Type B pancreatic cell (in vitro differentiated cells): ENCODE measurements at regions not wholly inside any gene's neighbourhood (a gene's known extent, or its start where the extent isn't known, plus 50 kb on each side); places are given as distances from the start of the nearest gene placed in this dataset.

Experiments
- DNase-seq: peaks from one replicate; pipeline ENCODE4 v3.0.0; 2021; ENCODE audit warnings: mixed read lengths; ENCODE audit not compliant: unreplicated experiment; ENCODE audit errors: extremely low spot score
- H3K27ac Mint-ChIP-seq: 2 replicates; pipeline ENCODE4 v1.8.0; 2021; ENCODE audit warnings: mild to moderate bottlenecking, mixed read lengths
- H3K27me3 Mint-ChIP-seq: 2 replicates; pipeline ENCODE4 v1.8.0; 2021; ENCODE audit warnings: mixed read lengths
- H3K36me3 Mint-ChIP-seq: 2 replicates; pipeline ENCODE4 v1.8.0; 2021; ENCODE audit warnings: mixed read lengths
- H3K4me1 Mint-ChIP-seq: one replicate; pipeline ENCODE4 v1.8.0; 2021; ENCODE audit warnings: mixed read lengths; ENCODE audit not compliant: unreplicated experiment
- H3K4me3 Mint-ChIP-seq: 2 replicates; pipeline ENCODE4 v1.8.0; 2021; ENCODE audit warnings: mild to moderate bottlenecking, mixed read lengths
- H3K9me3 Mint-ChIP-seq: 2 replicates; pipeline ENCODE4 v1.8.0; 2021; ENCODE audit warnings: mixed read lengths
- CTCF ChIP-seq: fragments of 200-600 bp; sonication (generic); conservative IDR thresholded peaks from 2 replicates; pipeline ENCODE4 v1.5.0; 2021; ENCODE audit warnings: antibody characterized with exemption, mild to moderate bottlenecking

GRCh38 chr1:198096390-198096789 is 60.4 kb upstream of the NEK7 start:
- TF ChIP-seq CTCF: no peak
- Mint-ChIP-seq H3K27me3 (peaks cover 3% of the 10 kb centered on the region), H3K27ac (no peak overlapping the region), H3K36me3 (no peaks in the 10 kb centered on the region), H3K4me3 (no peak overlapping the region), H3K9me3 (no peaks in the 10 kb centered on the region), H3K4me1 (peaks cover 5% of the 10 kb centered on the region)
- no peak for DNase-seq

GRCh38 chr1:198099755-198100154 is 57.0 kb upstream of the NEK7 start:
- no peaks in the 10 kb centered on the region for H3K9me3 Mint-ChIP-seq
- no peak for TF ChIP-seq CTCF
- no peak overlapping the region for H3K27ac Mint-ChIP-seq
- H3K4me3 Mint-ChIP-seq: no peak overlapping the region
- no peak for DNase-seq
- peaks cover 5% of the 10 kb centered on the region for H3K4me1 Mint-ChIP-seq
- H3K27me3 Mint-ChIP-seq: peaks cover 3% of the 10 kb centered on the region
- H3K36me3 Mint-ChIP-seq: no peaks in the 10 kb centered on the region

GRCh38 chr1:198101716-198102453 is 54.9 kb upstream of the NEK7 start:
- Mint-ChIP-seq H3K4me3 (no peak overlapping the region), H3K27ac (no peak overlapping the region), H3K27me3 (no peaks in the 10 kb centered on the region), H3K36me3 (no peaks in the 10 kb centered on the region), H3K4me1 (no peaks in the 10 kb centered on the region), H3K9me3 (no peaks in the 10 kb centered on the region)
- DNase-seq: no peak
- TF ChIP-seq CTCF: no peak

- Mint-ChIP-seq H3K4me3 (no peak overlapping the region), H3K27me3 (no peaks in the 10 kb centered on the region), H3K36me3 (no peaks in the 10 kb centered on the region), H3K9me3 (no peaks in the 10 kb centered on the region), H3K4me1 (no peaks in the 10 kb centered on the region), H3K27ac (no peak overlapping the region)
- TF ChIP-seq CTCF: no peak
- DNase-seq: no peak
Observed at GRCh38 chr1:198102454-198102827, 54.4 kb upstream of the NEK7 start.

- TF ChIP-seq CTCF: no peak
- Mint-ChIP-seq H3K27me3 (no peaks in the 10 kb centered on the region), H3K9me3 (no peaks in the 10 kb centered on the region), H3K4me1 (no peaks in the 10 kb centered on the region), H3K27ac (no peak overlapping the region), H3K36me3 (no peaks in the 10 kb centered on the region), H3K4me3 (no peak overlapping the region)
- no peak for DNase-seq
Observed at GRCh38 chr1:198105185-198105584, 51.6 kb upstream of the NEK7 start.
